GM18511 (cell line): ENCODE measurements at regions not wholly inside any gene's neighbourhood (a gene's known extent, or its start where the extent isn't known, plus 50 kb on each side); places are given as distances from the start of the nearest gene placed in this dataset.

Source experiments
- ATAC-seq: cut with Tn5 transposase; IDR thresholded peaks from one replicate; pipeline ENCODE4 v1.9.1; 2021; ENCODE audit warnings: mild to moderate bottlenecking, moderate library complexity; ENCODE audit not compliant: unreplicated experiment

GRCh38 chr13:79267560-79267959 lies 138.5 kb downstream of the RBM26 start:
- no peak for ATAC-seq

GRCh38 chr13:79258489-79258888 lies 147.6 kb downstream of the RBM26 start:
- ATAC-seq = peak; percentile 99

- peak; percentile 52 for ATAC-seq
Observed at GRCh38 chr13:79246578-79246949, 159.5 kb downstream of the RBM26 start.

DNA sequence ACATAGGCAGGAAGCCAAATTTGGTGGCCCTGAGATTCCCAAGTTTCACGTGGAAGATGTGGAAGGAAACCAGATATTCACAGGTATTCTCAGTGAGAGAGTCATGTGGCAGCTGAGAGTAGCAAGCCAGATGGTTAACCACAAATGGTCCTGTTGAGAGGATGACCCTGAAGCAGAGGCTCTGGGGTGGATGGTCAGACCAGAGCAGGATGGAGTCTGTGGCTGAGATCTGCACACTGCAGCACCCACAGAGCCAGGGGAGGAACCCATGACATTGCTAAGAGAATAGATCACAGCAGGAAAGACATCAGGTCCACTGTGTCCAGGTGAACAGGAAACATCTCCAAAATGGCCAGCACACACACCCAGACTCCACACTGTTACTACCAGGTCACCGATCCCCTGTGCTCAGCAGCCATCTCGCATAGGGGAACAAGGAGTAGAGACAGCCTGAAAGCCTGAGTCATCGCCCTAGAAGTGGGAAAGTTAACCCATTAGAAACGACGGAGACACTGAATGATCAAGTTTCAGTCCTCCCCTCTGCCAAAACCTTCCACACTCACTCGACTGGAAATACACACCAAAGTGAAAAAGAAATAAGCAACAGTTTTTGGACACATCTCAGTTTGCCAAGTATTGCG lies 160.0 kb downstream of the RBM26 start:
- ATAC-seq = peak; percentile 82

GRCh38 chr13:79241697-79242096 lies 164.4 kb downstream of the RBM26 start:
- ATAC-seq = no peak

DNA sequence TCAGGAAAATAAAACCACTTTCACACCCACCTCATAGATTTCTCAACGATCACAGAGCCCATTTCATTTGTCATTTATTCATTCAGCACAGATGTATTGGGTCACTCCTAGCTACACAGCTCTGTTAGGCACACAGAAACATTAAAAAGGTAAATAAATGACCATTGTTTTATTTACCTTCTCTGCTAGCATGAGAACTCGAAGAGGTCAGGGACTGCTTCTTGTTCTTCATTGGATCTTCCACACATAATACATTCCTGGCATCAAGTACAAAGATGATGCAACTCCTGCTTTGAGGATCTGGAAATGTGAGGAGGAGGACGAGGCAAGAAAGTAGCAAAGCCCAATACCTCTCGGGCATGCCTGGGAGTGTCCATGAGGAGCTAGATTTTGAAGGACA lies 168.1 kb downstream of the RBM26 start:
- no peak for ATAC-seq

DNA sequence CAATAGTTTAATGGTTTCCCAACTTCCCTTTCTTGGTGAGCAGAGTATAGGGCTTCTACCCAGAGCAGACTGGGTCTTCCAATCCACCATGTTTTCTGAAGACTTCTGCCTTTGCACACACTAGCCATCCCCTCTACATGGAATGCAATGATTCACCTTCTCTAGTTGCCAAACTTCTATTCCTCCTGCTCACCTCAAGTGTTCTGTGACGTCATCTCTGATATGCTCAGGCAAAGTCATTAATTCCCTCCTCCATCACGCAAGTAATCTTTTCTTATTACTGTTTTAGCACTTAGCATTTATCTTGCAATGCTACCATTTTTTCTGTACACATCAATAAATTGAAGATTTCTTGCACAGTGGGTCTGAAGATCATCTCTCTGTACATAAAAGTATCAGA lies 174.2 kb downstream of the RBM26 start:
- ATAC-seq = no peak

- ATAC-seq = no peak
Observed at GRCh38 chr13:79229761-79230160, 176.3 kb downstream of the RBM26 start.

- ATAC-seq = no peak
Observed at GRCh38 chr13:79228972-79229371, 177.1 kb downstream of the RBM26 start.

DNA sequence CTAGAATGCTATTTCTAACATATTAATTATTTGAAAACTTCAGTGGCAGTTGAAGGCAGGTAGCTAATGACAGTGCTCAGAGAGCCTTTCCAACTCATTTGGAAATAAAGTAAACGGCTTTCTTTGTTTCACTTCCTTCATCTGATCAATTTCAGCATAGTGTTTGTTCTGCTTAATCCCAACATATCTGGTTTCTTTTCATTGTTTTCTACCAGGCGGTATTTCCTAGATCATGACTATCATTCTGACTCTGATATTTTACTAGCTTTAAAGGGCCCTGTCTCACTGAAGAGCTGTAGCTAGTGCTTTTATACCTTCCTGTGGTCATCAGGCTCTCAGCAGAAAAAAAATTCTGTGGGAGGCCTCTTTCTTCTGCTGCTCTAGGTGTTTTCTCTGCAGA lies 178.6 kb downstream of the RBM26 start:
- peak; percentile 87 for ATAC-seq

DNA sequence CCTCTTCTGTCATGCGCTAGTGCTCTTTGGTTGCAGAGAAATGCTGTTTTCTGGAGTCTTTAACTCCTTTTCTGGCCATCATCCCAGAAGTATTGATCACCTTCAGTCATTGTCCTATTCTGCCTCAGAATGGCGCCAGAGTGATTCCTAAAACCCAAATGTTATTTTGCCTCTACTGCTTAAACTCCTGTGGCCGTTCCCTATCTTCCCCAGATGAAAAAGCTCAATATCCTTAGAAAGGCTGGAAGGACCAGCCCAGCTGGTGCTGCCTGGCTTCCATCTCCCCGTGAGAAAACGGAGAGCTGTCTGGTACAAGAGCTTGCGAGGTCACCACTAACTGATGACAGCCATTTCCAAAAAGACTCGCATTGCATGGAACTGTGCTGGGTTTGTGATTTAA lies 179.1 kb downstream of the RBM26 start:
- peak; percentile 11 for ATAC-seq

GRCh38 chr13:79226250-79226649 lies 179.8 kb downstream of the RBM26 start:
- ATAC-seq = no peak

GRCh38 chr13:79225487-79226232 lies 180.4 kb downstream of the RBM26 start:
- no peak for ATAC-seq

GRCh38 chr13:79222427-79223205 lies 183.4 kb downstream of the RBM26 start:
- no peak for ATAC-seq

DNA sequence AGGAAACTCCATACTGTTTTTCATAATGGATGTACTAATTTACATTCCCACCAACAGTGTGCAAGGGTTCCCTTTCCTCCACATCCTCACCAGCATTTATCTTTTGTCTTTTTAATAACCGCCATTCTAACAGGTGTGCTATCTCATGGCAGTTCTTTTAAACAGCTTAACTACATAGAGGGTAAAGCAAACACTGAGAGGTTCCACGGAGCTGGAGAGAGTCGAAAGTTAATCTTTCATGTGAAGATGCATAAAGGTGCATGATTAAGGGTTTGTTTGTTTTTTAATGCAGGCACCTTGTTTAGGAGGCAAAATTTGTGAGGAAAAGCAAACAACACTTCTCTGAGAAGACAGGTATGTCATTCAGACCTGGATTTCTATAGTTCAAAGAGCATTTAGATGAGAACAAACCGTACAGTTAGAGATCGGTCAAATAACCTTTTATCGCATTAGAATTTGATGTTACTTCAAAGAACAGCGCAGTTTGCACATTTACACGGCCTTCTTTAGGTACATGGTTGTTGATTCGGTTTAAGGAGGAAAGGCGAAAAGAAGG lies 193.9 kb downstream of the RBM26 start:
- ATAC-seq = no peak

DNA sequence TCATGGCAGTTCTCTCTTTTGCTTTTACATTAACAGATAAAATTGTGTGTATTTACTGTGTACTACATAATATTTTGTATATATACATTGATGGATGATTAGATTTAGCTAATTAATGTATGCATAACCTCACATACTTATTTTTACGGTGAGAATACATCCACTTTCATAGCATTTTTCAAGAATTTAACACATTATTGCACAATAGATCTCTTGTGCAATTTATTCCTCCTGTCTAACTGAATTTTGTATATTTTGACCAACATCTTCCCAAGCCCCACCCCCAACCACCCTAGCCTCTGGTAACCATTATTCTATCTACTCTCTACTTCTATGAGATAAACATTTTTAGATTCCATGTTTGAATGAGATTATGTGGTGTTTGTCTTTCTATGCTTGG lies 194.7 kb downstream of the RBM26 start:
- ATAC-seq = no peak

GRCh38 chr13:79197933-79198332 lies 208.1 kb downstream of the RBM26 start:
- no peak for ATAC-seq

DNA sequence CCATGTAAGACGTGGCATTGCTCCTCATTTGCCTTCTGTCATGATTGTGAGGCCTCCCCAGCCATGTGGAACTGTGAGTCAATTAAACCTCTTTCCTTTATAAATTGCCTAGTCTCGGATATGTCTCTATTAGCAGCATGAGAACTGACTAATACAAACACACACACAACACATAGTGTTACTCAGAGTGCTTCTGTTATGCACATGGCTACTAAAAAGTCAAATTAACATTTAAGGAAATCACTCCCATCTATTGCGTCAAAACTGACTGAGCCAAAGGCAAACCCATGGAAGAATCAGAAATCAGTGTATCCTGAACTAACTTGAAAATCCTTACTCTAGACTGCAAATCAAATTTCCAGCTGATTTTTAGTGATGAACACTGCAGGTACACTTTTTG lies 209.2 kb downstream of the RBM26 start:
- no peak for ATAC-seq

DNA sequence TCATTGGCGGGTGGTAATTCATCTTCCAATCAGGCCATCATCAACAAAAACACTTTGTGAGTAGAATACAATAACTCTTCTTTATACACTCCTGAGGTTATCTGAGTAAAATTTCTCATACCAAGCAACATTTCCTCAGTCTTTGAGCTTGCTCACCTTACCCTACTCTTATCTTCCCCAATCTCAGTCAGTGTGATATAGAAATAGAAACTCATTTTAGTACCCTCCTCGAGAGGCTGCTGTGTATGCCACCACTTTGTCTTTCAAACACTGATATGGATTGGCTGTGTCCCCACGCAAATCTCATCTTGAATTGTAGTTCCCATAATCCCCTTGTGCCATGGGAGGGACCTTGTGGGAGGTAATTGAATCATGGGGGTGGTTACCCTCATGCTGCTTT lies 209.7 kb downstream of the RBM26 start:
- no peak for ATAC-seq

GRCh38 chr13:79194727-79195126 lies 211.3 kb downstream of the RBM26 start:
- peak; percentile 42 for ATAC-seq

DNA sequence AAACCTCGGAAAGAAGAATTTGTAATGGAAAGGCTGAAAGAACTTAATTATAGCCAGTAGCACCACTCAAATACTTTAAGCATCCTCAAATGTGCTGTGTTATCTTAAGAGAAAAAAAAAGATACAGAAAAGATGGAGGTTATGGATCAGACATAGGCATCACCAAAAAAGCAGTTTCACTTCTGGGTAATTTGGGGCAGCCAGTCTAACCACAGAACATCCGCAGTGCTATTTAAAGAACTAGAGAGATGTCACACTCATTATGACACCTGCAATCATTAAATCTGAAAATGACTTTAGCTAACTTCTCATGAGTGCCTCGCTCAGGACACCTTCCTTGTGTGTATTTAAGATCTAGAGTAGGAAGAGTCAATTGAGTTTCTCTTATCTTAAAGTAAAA lies 211.8 kb downstream of the RBM26 start:
- peak; percentile 92 for ATAC-seq

GRCh38 chr13:79191501-79191900 lies 214.6 kb downstream of the RBM26 start:
- no peak for ATAC-seq
